ENCODE measurements at regions not wholly inside any gene's neighbourhood (a gene's known extent, or its start where the extent isn't known, plus 50 kb on each side); places are given as distances from the start of the nearest gene placed in this dataset.

GRCh38 chr12:90042920-90043641 is 334.4 kb upstream of the ATP2B1 start:
- TF ChIP-seq CTCF (IDR thresholded peaks at IDR 0.05; ENCODE audit: control extremely low read depth, extremely low read depth), result no peak
- Histone ChIP-seq H3K27me3 (ENCODE audit: control insufficient read depth in 3 of 3, insufficient read depth in 3 of 3, low read length in 2 of 3) (no peaks in the 10 kb centered on the region), H3K9me3 (ENCODE audit: control insufficient read depth in 4 of 4, insufficient read depth in 3 of 4, low read length in 3 of 4) (no peaks in the 10 kb centered on the region), H3K4me3 (no peak overlapping the region), H3K4me1 (ENCODE audit: control insufficient read depth in 5 of 5, insufficient read depth in 5 of 5, low read length in 5 of 5) (peaks cover 0 to 2% (median 0%) of the 10 kb centered on the region in 5 donors), H3K27ac (ENCODE audit: low read depth in 1 of 2, low read length in 1 of 2) (no peak overlapping the region), H3K9ac (ENCODE audit: insufficient read depth in 1 of 2, low read length in 2 of 2) (no peak overlapping the region), H3K36me3 (ENCODE audit: control insufficient read depth in 4 of 4, insufficient read depth in 4 of 4, low read length in 4 of 4) (no peaks in the 10 kb centered on the region)
- DNase-seq, result no peak
- WGBS, 2 donors, result 95 to 96% methylated on average over 5 of the region's 5 CpGs
- no peak for ATAC-seq (ENCODE audit: insufficient read depth, low FRiP score)

- no peak overlapping the region for H3K4me3 ChIP-seq
- no peaks in the 10 kb centered on the region for H3K27me3 ChIP-seq (ENCODE audit: control insufficient read depth in 3 of 3, insufficient read depth in 3 of 3, low read length in 2 of 3)
- ATAC-seq (ENCODE audit: insufficient read depth, low FRiP score) (no peak), DNase-seq (no peak)
- H3K27ac ChIP-seq (ENCODE audit: low read depth in 1 of 2, low read length in 1 of 2), result no peak overlapping the region
- H3K36me3 ChIP-seq (ENCODE audit: control insufficient read depth in 4 of 4, insufficient read depth in 4 of 4, low read length in 4 of 4), result no peaks in the 10 kb centered on the region
- no peak overlapping the region for H3K9ac ChIP-seq (ENCODE audit: insufficient read depth in 1 of 2, low read length in 2 of 2)
- peaks cover 0 to 7% (median 0%) of the 10 kb centered on the region in 5 donors for H3K4me1 ChIP-seq (ENCODE audit: control insufficient read depth in 5 of 5, insufficient read depth in 5 of 5, low read length in 5 of 5)
- TF ChIP-seq CTCF (IDR thresholded peaks at IDR 0.05; ENCODE audit: control extremely low read depth, extremely low read depth), result no peak
- peaks cover 0 to 3% (median 0%) of the 10 kb centered on the region in 4 donors for H3K9me3 ChIP-seq (ENCODE audit: control insufficient read depth in 4 of 4, insufficient read depth in 3 of 4, low read length in 3 of 4)
Measured at GRCh38 chr12:90038289-90038688, 329.7 kb upstream of the ATP2B1 start.

GRCh38 chr12:90037740-90038139 is 329.1 kb upstream of the ATP2B1 start:
- Histone ChIP-seq H3K4me3 (no peak overlapping the region), H3K9ac (ENCODE audit: insufficient read depth in 1 of 2, low read length in 2 of 2) (no peak overlapping the region), H3K4me1 (ENCODE audit: control insufficient read depth in 5 of 5, insufficient read depth in 5 of 5, low read length in 5 of 5) (peaks cover 0 to 7% (median 0%) of the 10 kb centered on the region in 5 donors), H3K36me3 (ENCODE audit: control insufficient read depth in 4 of 4, insufficient read depth in 4 of 4, low read length in 4 of 4) (no peaks in the 10 kb centered on the region), H3K9me3 (ENCODE audit: control insufficient read depth in 4 of 4, insufficient read depth in 3 of 4, low read length in 3 of 4) (peaks cover 0 to 3% (median 0%) of the 10 kb centered on the region in 4 donors), H3K27me3 (ENCODE audit: control insufficient read depth in 3 of 3, insufficient read depth in 3 of 3, low read length in 2 of 3) (no peaks in the 10 kb centered on the region), H3K27ac (ENCODE audit: low read depth in 1 of 2, low read length in 1 of 2) (no peak overlapping the region)
- no peak for TF ChIP-seq CTCF (IDR thresholded peaks at IDR 0.05; ENCODE audit: control extremely low read depth, extremely low read depth)
- ATAC-seq (ENCODE audit: insufficient read depth, low FRiP score), result no peak
- WGBS, 2 donors, result 66 to 78% methylated on average over 1 of the region's 1 CpG
- DNase-seq, result peak in 1 of 3 donors; percentile 64

- H3K4me3 ChIP-seq, result no peak overlapping the region
- H3K36me3 ChIP-seq (ENCODE audit: control insufficient read depth in 4 of 4, insufficient read depth in 4 of 4, low read length in 4 of 4), result no peaks in the 10 kb centered on the region
- peaks cover 0 to 3% (median 0%) of the 10 kb centered on the region in 4 donors for H3K9me3 ChIP-seq (ENCODE audit: control insufficient read depth in 4 of 4, insufficient read depth in 3 of 4, low read length in 3 of 4)
- 51 to 53% methylated on average over 2 of the region's 2 CpGs for whole genome bisulfite sequencing, 2 donors
- no peak overlapping the region for H3K9ac ChIP-seq (ENCODE audit: insufficient read depth in 1 of 2, low read length in 2 of 2)
- DNase-seq (no peak), ATAC-seq (ENCODE audit: insufficient read depth, low FRiP score) (no peak)
- no peak overlapping the region for H3K27ac ChIP-seq (ENCODE audit: low read depth in 1 of 2, low read length in 1 of 2)
- H3K27me3 ChIP-seq (ENCODE audit: control insufficient read depth in 3 of 3, insufficient read depth in 3 of 3, low read length in 2 of 3), result no peaks in the 10 kb centered on the region
- TF ChIP-seq CTCF (IDR thresholded peaks at IDR 0.05; ENCODE audit: control extremely low read depth, extremely low read depth), result no peak
- peaks cover 0 to 7% (median 0%) of the 10 kb centered on the region in 5 donors for H3K4me1 ChIP-seq (ENCODE audit: control insufficient read depth in 5 of 5, insufficient read depth in 5 of 5, low read length in 5 of 5)
Measured at GRCh38 chr12:90036637-90037036, 328.0 kb upstream of the ATP2B1 start.

Measured in lung (tissue), 11 donors.